ENCODE measurements at regions not wholly inside any gene's neighbourhood (a gene's known extent, or its start where the extent isn't known, plus 50 kb on each side); places are given as distances from the start of the nearest gene placed in this dataset.

- no CpG with 5 or more reads among the region's 3 CpGs for WGBS (ENCODE audit: extremely low coverage, insufficient read length, low lambda C conversion rate)
- H4K91ac ChIP-seq (ENCODE audit: insufficient read length, low read depth, low read length) = no peak overlapping the region
- no peak overlapping the region for H2BK120ac ChIP-seq (ENCODE audit: low read depth, low read length, poor library complexity, severe bottlenecking)
- H3K4me1 Mint-ChIP-seq = no peaks in the 10 kb centered on the region
- no peak overlapping the region for H3K27ac Mint-ChIP-seq
- H3T11ph ChIP-seq (ENCODE audit: low read length) = no peak overlapping the region
- no peak overlapping the region for H4K5ac ChIP-seq (ENCODE audit: insufficient read length, low read depth, low read length)
- H3K36me3 Mint-ChIP-seq (ENCODE audit: insufficient read depth in 1 of 3, low read depth in 3 of 3) = no peaks in the 10 kb centered on the region
- H3K23ac ChIP-seq (ENCODE audit: insufficient read length, low read depth, low read length) = no peak overlapping the region
- no peak overlapping the region for H3K56ac ChIP-seq (ENCODE audit: insufficient read length, low read depth, low read length)
- no peaks in the 10 kb centered on the region for H3K79me1 ChIP-seq (ENCODE audit: insufficient read depth, low read depth, low read length, poor library complexity, severe bottlenecking)
- H3K9me3 Mint-ChIP-seq = no peaks in the 10 kb centered on the region
- H2AK5ac ChIP-seq (ENCODE audit: insufficient read length, low read length) = no peak overlapping the region
- no peaks in the 10 kb centered on the region for H3K79me2 ChIP-seq (ENCODE audit: insufficient read depth, low read length)
- no peak overlapping the region; the same call in 1 of the 2 replicates for H3K4ac ChIP-seq (ENCODE audit: low read depth, low read length)
- no peak overlapping the region for H4K8ac ChIP-seq (replicated peaks; ENCODE audit: insufficient read length, low read depth, low read length)
- no peak overlapping the region for H2AFZ ChIP-seq (ENCODE audit: low read length)
- H2BK20ac ChIP-seq (ENCODE audit: low read depth, low read length, poor library complexity, severe bottlenecking) = no peak overlapping the region
- no peak overlapping the region for H3K18ac ChIP-seq (ENCODE audit: insufficient read length, low read depth, low read length)
- no peak overlapping the region for H2BK12ac ChIP-seq (ENCODE audit: insufficient read length, low read depth, low read length)
- no peak overlapping the region for H3K4me3 Mint-ChIP-seq
- no peak overlapping the region for H3K9ac ChIP-seq (ENCODE audit: extremely low read depth, insufficient read length, low read length)
- H3K9me3 ChIP-seq (ENCODE audit: control insufficient read depth, low read depth, low read length) = no peaks in the 10 kb centered on the region
- no peaks in the 10 kb centered on the region for H3K23me2 ChIP-seq (ENCODE audit: insufficient read length, low read depth, low read length, poor library complexity, severe bottlenecking)
- no peak for TF ChIP-seq CTCF (conservative IDR thresholded peaks at IDR 0.05)
- H4K20me1 ChIP-seq (ENCODE audit: control insufficient read depth, insufficient read depth, insufficient read length) = no peaks in the 10 kb centered on the region
- no peaks in the 10 kb centered on the region for H3K4me1 ChIP-seq (ENCODE audit: insufficient read depth, low read length)
- no peak overlapping the region for H3K14ac ChIP-seq (ENCODE audit: insufficient read depth, low read length)
- no peaks in the 10 kb centered on the region for H3K27me3 ChIP-seq (ENCODE audit: insufficient read depth, low read length)
- no peak overlapping the region for H2BK15ac ChIP-seq (ENCODE audit: low read depth, low read length)
- H3K27ac ChIP-seq (ENCODE audit: insufficient read length, low read depth, low read length) = no peak overlapping the region
- H3K4me2 ChIP-seq (ENCODE audit: insufficient read depth, insufficient read length, low read length) = no peak overlapping the region
- H2BK5ac ChIP-seq (ENCODE audit: insufficient read length, low read length) = no peak overlapping the region
- no peak for DNase-seq
- no peaks in the 10 kb centered on the region for H3K27me3 Mint-ChIP-seq (ENCODE audit: low read depth)
These were observed 87.7 kb upstream of the LRP1B start for GRCh38 chr2:142218471-142218870.

Measured in H9 (cell line).